ENCODE measurements at regions not wholly inside any gene's neighbourhood (a gene's known extent, or its start where the extent isn't known, plus 50 kb on each side); places are given as distances from the start of the nearest gene placed in this dataset.
"Not testable (repeated sequence)": the region's sequence is repeated elsewhere in the genome, so short reads cannot be mapped to it uniquely, and the experiment has no call there.

DNA sequence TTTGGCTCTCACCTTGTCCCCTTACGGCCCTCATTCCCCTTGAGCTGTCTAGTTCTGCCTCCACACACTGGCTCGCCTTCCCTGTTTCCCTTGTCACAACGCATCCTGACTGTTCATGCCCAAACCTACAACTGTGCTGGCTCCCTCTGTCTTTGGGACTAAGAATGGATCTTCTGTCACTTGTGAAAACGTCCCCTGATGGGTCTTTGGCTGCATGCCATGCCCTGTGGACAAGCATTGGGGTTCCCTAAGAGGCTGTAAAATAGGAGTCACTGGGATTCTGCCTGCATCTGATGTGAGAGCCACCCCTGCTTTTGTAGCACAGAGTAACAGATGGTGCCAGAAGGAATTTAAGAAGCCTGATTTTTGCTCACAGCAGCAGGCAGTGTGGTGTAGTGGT lies 285.3 kb upstream of the CRY1 start:
- H3K4me2 ChIP-seq (ENCODE audit: low read length) = no peak overlapping the region
- no peaks in the 10 kb centered on the region for H3K79me2 ChIP-seq (ENCODE audit: insufficient read depth, low read length)
- H3K9me3 ChIP-seq (ENCODE audit: low read length) = no peaks in the 10 kb centered on the region
- H3F3A ChIP-seq (ENCODE audit: insufficient read depth, low read length) = no peaks in the 10 kb centered on the region
- no peaks in the 10 kb centered on the region for H4K20me1 ChIP-seq (ENCODE audit: insufficient read depth, low read length)
- no peaks in the 10 kb centered on the region for H3K36me3 ChIP-seq (ENCODE audit: insufficient read depth, low read length)
- H3K4me1 ChIP-seq (ENCODE audit: insufficient read depth, low read length, severe bottlenecking) = no peaks in the 10 kb centered on the region
- no peak overlapping the region for H3K27ac ChIP-seq (ENCODE audit: low read depth, low read length, poor library complexity, severe bottlenecking)
- no peak for TF ChIP-seq EZH2 (IDR thresholded peaks at IDR 0.05; ENCODE audit: borderline replicate concordance, low read length)
- TF ChIP-seq, protein P1, sequence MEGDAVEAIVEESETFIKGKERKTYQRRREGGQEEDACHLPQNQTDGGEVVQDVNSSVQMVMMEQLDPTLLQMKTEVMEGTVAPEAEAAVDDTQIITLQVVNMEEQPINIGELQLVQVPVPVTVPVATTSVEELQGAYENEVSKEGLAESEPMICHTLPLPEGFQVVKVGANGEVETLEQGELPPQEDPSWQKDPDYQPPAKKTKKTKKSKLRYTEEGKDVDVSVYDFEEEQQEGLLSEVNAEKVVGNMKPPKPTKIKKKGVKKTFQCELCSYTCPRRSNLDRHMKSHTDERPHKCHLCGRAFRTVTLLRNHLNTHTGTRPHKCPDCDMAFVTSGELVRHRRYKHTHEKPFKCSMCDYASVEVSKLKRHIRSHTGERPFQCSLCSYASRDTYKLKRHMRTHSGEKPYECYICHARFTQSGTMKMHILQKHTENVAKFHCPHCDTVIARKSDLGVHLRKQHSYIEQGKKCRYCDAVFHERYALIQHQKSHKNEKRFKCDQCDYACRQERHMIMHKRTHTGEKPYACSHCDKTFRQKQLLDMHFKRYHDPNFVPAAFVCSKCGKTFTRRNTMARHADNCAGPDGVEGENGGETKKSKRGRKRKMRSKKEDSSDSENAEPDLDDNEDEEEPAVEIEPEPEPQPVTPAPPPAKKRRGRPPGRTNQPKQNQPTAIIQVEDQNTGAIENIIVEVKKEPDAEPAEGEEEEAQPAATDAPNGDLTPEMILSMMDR (IDR thresholded peaks at IDR 0.05; ENCODE audit: low read length) = no peak
- no peaks in the 10 kb centered on the region for H3K27me3 ChIP-seq (ENCODE audit: insufficient read depth, low read length)
- no peak overlapping the region for H3K9ac ChIP-seq (ENCODE audit: low read length)
- no peak overlapping the region for H3K4me3 ChIP-seq (ENCODE audit: low read depth, low read length, poor library complexity, severe bottlenecking)
- H3K9me2 ChIP-seq (ENCODE audit: low read depth, low read length) = no peaks in the 10 kb centered on the region
- H2AFZ ChIP-seq (ENCODE audit: low read length) = no peak overlapping the region

DNA sequence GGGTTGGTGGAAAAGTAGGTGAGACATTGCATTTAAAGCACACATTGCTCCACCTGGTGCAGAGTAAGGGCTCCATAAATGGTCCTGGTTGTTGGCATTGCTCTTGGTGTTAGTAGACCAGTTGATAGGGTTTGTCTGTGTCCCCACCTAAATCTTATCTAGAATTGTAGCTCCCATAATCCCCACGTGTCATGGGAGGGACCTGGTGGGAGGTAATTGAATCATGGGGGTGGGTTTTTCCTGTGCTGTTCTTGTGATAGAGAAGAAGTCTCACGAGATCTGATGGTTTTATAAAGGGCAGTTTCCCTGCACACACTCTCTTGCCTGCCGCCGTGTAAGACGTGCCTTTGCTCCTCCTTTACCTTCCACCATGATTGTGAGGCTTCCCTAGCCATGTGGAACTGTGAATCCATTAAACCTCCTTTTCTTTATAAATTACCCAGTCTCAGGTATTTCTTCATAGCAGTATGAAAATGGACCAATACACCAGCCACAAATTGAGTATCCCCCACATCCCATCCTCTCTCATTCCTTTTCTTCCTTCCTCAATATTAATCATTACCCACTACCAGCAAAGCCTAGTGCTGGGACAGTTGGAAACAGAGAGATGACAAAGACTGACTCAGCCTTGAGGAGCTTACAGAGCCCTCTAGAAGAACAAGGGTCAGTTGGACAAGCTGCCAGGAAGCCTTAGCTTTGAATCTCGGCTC lies 285.9 kb upstream of the CRY1 start:
- H3K9me2 ChIP-seq (ENCODE audit: low read depth, low read length); H2AFZ ChIP-seq (ENCODE audit: low read length); H3K79me2 ChIP-seq (ENCODE audit: insufficient read depth, low read length); H3K4me2 ChIP-seq (ENCODE audit: low read length); H3K4me1 ChIP-seq (ENCODE audit: insufficient read depth, low read length, severe bottlenecking); H3K36me3 ChIP-seq (ENCODE audit: insufficient read depth, low read length); H3F3A ChIP-seq (ENCODE audit: insufficient read depth, low read length); H4K20me1 ChIP-seq (ENCODE audit: insufficient read depth, low read length); H3K27ac ChIP-seq (ENCODE audit: low read depth, low read length, poor library complexity, severe bottlenecking); H3K27me3 ChIP-seq (ENCODE audit: insufficient read depth, low read length); H3K4me3 ChIP-seq (ENCODE audit: low read depth, low read length, poor library complexity, severe bottlenecking); H3K9me3 ChIP-seq (ENCODE audit: low read length); H3K9ac ChIP-seq (ENCODE audit: low read length): not testable (repeated sequence)

DNA sequence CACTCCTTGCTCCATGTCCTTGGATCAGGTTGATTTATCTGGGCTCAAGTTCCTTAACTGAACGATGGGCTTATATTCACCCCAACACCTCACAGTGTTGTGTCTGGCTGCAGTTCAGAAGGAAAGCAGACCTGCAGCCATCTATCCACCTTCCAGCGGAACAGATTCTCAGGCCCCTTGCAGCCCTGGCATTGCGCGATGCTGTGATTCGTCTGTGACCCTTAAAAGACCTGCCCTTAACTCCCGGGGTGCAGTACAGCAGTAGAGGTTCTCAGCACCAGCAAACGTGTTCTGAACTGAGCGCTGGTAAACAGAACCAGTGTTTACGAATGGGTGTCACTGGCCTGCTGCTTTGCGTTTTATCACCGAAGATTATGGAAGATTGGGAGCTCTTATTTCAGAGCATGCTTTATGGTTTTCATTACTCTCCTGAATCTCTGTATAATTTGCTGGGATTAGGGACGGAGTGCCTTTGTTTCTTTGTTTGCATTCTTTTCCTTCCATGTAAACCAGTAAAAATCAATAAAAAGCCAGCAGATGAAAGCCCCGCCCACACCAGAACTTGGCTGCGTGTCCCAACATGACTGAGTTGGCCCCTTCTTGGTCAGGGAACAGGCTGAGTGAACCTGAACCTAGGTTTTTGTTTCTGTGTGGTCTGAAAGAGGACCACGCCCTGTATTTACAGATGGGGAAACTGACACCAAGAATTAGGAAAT lies 286.7 kb upstream of the CRY1 start:
- Histone ChIP-seq H3K9me2 (ENCODE audit: low read depth, low read length) (no peaks in the 10 kb centered on the region), H3K79me2 (ENCODE audit: insufficient read depth, low read length) (no peaks in the 10 kb centered on the region), H3K27ac (ENCODE audit: low read depth, low read length, poor library complexity, severe bottlenecking) (no peak overlapping the region), H3K4me3 (ENCODE audit: low read depth, low read length, poor library complexity, severe bottlenecking) (no peak overlapping the region), H3K36me3 (ENCODE audit: insufficient read depth, low read length) (no peaks in the 10 kb centered on the region), H2AFZ (ENCODE audit: low read length) (no peak overlapping the region), H3K27me3 (ENCODE audit: insufficient read depth, low read length) (no peaks in the 10 kb centered on the region), H3K4me2 (ENCODE audit: low read length) (no peak overlapping the region), H3F3A (ENCODE audit: insufficient read depth, low read length) (no peaks in the 10 kb centered on the region), H3K9ac (ENCODE audit: low read length) (no peak overlapping the region), H3K9me3 (ENCODE audit: low read length) (no peaks in the 10 kb centered on the region), H3K4me1 (ENCODE audit: insufficient read depth, low read length, severe bottlenecking) (no peaks in the 10 kb centered on the region), H4K20me1 (ENCODE audit: insufficient read depth, low read length) (no peaks in the 10 kb centered on the region)
- TF ChIP-seq, protein P1 (IDR thresholded peaks at IDR 0.05; ENCODE audit: low read length) = no peak
- TF ChIP-seq EZH2 (IDR thresholded peaks at IDR 0.05; ENCODE audit: borderline replicate concordance, low read length) = no peak

Data from OCI-LY1 (cell line).